CD4-positive, alpha-beta T cell treated with Interleukin-1 beta for 1 hour (primary cell): ENCODE measurements at regions not wholly inside any gene's neighbourhood (a gene's known extent, or its start where the extent isn't known, plus 50 kb on each side); places are given as distances from the start of the nearest gene placed in this dataset.

ENCODE experiments used
- DNase-seq, 2 donors: peaks; one replicate each; pipeline ENCODE4 v3.0.0-alpha.2; 2020 to 2022

DNA sequence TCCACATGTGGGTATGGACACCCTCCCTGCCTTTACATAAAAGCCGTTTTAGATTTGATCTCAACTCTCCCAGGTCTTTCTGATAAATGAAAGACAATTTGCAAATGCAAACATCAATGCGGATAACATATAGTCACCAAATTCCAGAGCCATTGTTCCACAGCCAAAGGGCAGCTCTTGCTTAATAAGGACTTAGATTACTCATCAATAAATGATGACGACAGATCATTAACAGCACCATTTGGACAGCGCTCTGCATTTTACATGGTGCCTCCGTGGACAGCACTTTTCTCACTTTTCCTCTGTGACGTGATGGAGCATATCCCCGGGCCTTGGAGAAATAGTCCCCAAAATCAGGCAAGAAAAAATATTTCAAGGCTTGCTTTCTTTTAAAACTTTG, 370.3 kb upstream of the CELF2 start:
- DNase-seq = no peak

DNA sequence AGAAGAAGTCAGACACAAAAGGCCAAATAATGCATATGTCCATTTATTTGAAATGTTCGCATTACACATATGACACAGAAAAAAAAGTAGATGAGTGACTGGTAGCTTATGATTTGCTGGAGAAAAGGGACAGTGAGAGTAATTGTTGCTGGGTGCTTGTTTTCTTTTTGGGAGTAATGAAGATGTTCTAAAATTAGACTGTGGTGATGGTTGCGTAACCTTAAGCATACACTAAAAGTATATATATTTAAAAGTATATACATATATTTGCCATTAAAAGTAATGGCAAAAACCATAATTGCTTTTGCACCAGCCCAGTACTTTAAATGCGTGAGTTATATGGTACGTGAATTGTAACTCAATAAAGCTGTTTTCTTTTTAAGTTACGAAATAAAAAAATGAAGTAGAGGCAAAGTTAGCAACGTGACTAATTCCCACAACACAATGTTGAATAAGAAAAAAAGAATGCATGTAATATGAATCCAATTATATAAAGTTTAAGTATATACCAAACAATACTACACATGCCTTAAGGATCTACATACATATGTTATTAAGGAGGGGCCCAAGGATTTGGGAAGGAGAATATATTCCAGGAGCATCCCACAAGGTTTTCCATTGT, 360.4 kb upstream of the CELF2 start:
- DNase-seq = no peak

DNA sequence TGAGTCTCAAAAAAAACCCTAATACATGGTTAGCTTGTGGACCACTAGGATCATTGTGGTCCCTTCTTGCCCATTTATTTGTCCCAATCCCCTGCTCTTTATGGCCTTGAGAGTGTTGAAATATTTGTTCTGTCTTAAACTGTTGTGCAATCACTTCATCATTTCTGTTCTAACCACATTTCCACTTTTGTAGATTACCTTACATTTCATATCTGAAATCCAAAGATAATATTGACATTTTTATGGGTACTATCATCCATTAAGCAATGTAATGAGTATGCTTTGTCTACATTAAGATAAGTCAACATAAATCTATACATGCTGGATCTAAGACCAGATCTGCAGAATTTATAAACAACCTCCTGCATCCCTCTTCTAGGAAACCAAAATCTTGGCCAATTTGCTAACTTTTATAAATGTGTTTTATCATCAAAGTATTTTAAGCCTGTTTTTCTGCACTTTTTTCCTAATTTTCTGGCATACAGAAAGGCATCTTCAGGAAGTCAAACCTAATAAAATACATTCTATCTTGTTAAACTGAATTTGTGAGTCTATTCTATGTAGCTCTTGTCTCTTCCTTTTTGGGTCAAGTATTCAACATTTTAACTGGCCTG, 359.4 kb upstream of the CELF2 start:
- DNase-seq = no peak

DNA sequence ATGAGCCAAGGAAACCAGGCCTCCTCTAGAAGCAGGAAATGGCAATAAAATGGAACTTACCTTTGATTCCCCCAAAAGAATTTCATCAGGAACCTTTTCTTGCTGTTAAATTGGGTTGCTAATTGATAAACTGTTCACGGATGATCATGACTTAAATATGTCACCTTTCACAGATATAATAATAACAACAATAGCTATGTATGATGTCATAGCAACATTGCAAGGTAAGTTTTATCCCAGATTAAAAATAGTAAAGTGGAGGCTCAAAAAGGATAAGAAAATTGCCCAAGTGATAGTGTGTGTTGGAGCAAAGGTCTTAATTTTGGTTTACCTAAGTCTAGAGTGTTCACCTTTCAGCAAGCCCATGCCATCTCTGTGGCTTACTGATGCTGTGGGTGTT, 357.6 kb upstream of the CELF2 start:
- DNase-seq = no peak

DNA sequence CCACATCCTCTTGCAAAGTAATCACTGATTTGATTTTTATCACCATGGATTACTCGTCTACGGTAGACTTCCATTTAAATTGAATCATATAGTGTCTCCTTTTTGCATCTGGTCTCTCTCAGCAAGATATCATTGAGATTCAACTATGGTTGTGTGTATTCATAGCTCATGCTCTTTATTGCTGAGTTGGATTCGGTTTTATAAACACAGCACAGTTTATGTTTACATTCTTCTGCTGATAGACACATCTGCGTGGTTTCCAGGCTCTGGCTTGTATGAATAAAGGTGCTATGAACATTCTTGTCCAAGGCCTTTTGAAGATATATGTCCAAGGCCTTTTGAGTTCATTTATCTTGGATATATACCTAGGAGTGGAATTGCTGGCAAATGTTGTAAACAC, 356.5 kb upstream of the CELF2 start:
- no peak for DNase-seq

DNA sequence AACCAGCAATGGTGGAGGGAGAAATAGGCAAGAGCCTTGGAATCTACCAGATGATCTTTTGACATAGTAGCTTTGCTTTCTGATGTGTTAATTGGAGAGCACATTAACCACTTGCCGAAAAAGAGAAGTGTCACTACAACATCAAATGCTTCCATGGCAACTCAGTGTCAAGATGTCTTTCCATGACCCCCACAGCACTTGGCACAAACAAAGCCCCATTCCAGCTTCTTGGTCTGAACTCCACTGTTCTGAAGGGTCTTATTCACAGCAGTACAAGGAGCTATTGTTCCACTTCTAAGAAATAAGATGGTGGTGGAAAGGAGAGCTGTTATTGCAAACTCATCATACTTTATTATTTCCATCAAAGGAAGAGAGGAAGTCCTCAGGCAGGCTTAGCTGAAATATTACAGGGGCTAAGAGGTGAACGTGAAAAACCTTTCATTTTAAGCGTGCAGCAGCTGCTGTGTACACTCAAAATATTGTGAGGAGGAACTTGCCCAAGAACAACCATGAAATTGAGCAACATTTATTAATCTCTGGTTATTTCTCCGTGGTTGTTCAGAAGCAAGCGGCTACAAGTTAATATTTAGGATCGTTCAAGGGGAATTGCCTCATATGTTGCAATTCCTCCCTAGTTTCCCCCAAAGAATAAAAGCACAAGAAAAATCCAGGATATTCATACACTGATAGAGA, 354.8 kb upstream of the CELF2 start:
- no peak for DNase-seq

DNA sequence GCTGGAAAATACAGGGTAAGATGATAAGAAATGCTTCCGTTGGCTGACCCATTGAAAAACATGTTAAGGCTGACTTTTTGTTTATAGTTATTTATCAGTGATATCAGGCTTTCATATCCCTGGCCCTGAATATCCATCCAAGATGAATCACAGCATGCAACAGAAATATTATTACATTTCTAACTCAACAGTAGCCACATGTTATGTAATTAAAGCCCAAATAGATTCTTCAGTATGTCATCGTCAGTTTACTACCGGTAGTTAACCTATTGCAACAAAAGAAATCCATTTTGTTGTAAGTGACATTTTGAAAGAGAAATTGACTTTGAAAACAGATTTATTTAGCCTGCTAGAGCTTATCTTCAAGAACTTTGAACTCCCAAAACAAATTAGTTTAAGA, 354.1 kb upstream of the CELF2 start:
- no peak for DNase-seq

DNA sequence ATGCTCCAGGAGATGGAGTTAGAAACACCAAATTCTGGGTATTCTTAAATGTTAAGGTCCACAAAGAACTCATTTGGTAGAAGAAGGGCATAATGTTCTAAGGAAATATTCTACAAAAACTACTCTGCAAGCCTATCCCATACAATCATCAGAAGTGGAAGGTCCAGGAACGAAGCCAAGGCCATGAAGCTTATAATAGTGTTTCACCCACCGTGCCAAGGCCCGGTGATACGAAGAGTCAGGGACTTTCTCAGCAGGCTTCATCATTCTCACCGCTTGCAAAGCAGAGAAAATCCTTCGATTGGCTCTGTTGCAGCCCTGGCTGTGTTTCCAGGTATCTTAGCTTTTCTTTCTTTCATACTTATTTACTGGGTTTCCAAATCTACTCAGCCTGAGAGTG, 351.9 kb upstream of the CELF2 start:
- DNase-seq = no peak

DNA sequence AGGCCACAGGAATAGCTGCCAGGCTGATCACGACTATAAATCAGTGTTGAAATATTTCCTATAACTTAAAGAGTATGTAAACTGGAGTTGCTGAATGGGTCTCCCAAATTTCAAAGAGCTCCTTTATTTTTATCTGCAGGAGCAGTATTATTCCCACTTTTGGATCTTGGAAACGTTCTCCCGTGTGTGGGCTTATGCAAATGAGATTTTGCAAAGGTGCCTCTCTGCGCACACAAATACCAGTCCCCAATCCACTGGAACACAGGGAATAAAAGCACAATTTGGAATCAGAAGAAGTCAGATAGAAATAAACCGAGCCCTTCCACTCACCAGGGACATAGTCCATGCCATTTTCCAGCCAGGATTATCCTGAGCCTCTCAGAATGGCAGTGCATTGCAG, 350.2 kb upstream of the CELF2 start:
- no peak for DNase-seq

DNA sequence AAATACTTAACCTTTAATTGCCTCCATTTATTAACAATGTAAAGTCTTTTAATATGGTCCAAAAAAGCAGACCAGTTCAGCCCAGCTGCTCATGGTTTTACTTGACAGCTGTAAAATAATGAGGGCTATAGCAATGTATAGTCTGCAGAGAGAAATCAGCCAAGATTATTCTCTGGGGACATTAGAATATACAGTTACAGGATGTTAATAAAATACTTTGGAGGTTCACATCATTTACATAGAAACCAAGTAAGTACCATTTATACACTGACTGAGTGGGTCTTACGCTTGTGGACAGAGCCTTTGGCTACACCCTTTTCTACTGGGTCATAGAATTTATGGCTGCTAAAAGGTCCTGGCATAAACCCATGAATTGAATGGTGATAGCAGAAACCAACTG, 340.7 kb upstream of the CELF2 start:
- no peak for DNase-seq

DNA sequence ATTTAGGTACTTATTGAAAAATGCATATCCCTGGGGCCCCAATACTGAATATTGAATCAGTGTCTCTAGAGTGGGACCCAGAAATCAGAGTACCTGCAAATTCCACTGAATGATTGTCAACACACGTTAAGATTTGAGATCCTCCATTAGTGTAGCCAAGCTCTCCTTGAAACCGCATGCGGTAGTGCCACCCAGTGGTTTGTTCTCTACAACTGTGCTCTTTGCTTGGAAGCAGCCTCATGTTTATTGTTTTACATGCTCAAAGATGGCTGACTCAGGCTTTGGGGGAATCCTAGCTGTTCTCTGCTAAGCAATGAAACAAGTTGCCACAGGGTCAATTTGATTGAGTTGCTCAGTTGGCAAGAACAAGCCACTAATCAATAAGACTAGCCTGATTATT, 340.2 kb upstream of the CELF2 start:
- DNase-seq = peak in 1 of 2 donors; percentile 34

DNA sequence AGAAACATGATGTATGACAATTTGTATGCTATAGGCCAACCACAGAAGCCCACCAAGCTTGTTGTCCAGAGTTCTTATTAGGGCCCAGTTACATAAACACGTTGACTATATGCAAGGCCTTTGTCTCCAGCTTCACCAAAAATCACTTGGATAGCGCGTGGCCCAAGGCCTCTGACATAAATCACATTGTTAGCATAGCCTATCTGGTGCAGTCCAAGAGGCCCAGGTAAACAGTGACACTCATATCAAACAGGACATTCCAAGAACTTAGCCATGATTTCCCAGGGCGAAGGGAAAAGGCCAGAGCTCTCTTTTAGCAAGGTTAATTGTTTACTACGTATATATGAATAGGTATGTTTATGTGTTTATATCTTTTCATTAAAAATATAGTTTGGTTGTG, 337.2 kb upstream of the CELF2 start:
- DNase-seq = no peak

DNA sequence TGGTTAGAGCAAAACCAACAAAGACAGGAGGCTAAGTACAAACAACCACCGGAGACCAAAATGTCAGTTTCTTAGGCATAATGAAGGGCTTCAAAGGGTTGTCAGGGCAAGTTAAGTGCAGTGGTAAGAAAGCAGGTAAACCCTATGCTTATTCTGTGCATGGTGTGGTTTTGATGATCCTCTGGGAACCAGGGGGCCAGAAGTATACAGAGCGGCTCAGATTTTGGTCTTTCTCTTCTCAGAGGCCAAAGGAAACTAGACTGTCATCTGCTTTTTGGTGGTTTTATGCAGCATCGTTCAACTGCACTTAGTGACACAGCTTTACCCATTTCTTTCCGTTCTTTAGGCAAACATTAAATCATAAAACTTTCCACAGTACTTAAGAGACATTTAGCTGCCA, 332.7 kb upstream of the CELF2 start:
- no peak for DNase-seq

DNA sequence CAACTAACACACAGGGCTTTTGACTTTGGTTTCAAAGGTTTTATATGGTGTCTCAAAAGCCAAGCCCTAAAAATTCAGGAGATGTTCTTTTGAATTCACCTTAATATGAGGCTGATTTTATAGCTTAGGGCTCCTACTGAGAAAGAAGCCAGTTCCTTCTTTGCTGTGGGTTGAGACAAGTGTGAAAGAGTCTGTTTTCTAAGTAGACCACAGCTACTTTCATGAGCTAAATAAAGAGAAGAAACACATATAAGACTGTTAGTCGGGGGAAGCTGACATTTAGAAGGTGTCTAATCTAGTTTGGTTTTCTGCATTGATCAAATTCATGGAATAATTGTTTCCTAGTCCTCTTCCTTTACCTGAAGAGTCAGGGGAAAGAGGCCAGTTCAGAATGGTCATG, 332.1 kb upstream of the CELF2 start:
- DNase-seq = no peak

DNA sequence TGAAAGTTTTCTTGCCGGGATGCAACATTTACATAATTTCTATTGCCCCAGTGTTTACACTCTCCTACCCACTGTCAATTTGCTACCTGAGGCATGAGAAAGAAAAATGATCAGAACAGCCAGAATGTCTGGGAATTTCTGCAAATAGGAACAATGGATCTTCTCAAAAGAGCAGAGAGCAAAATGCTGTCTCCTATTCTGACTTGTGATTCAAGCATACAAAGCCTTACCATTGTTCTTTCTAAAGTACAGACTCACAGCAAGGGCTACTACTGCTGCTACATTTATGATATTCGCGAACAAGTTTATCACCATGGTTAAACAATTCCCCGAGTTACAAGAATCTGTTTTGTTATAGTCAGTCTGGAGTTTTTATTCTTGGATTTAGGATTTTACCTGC, 329.9 kb upstream of the CELF2 start:
- no peak for DNase-seq

DNA sequence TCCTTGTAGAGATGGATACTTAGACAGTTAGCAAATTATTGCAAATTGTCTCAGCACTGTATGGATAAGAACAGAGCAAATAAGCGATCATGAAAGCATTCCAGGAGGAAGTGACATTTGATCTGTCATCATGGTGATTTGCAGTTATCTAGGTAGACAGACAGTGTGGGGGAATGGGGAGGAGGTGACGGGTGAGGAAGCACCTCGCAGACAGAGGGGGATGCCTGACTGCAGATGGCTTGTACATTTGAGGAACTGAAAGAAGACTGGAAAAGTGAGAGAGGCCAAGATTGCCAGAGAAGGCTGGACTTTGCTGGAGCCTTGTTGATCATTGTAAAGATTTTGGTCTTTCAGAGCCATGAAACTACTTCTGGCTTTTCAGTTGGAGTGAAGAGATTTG, 318.2 kb upstream of the CELF2 start:
- peak in 1 of 2 donors; percentile 15 for DNase-seq

DNA sequence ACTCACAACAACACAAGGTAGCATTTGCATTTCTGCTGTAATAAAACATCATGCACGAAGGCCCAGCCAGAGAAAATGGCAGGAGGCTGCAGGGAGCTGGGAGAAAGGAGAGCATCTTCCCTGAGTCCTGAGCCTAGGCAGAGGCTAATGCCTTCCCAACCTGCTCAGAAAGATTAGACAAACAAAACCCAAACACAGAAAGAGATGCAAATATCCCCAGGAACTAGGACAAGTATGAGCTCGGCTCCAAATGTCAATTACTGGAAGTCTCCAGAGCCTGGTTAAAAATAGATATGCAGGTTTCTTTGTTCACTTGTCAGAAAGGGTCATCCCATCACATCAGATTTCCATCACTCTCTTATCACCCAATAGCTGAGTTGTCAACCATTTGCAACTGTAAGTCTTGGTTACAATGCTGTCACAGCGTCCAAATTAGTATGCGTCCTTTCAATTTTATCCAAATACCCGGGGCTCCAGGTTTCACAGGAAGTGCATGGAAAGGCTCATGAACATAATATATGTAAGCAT, 316.5 kb upstream of the CELF2 start:
- no peak for DNase-seq

DNA sequence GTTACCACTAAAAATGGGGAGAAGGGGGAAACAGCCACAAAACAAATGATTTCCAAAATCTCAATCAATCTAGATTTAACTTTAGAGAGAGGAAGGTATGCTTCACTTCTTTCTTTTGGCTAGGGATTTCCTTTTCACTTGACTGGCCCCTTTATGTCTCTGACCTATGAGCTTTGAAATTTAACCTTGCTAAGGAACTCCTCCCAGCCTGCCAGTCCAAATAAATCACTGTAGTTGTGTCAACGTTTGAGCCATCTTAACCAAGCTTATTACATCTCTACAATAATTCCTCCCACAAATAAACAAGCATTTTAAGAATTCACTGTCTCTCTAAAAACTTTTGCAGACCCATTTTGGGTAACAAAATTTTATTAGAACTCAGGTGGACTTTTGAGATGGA, 315.5 kb upstream of the CELF2 start:
- no peak for DNase-seq

DNA sequence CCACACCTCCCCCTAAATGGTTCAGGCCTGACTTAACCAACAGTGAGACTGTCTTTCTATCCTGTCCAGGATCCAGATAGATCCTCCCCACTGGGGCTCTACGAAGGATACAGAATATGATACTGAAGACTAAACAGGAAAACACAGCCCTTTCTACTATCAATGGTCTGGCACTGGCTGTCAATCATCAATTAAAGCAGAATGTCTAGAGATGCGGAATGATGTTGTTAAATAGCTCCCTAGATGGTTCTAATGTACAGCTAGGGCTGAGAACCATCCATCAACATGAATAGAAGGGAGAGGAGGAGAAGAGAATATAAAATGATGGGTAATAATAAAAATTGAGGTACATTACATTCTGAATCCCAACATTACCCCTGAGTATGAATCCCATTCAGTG, 314.3 kb upstream of the CELF2 start:
- no peak for DNase-seq

DNA sequence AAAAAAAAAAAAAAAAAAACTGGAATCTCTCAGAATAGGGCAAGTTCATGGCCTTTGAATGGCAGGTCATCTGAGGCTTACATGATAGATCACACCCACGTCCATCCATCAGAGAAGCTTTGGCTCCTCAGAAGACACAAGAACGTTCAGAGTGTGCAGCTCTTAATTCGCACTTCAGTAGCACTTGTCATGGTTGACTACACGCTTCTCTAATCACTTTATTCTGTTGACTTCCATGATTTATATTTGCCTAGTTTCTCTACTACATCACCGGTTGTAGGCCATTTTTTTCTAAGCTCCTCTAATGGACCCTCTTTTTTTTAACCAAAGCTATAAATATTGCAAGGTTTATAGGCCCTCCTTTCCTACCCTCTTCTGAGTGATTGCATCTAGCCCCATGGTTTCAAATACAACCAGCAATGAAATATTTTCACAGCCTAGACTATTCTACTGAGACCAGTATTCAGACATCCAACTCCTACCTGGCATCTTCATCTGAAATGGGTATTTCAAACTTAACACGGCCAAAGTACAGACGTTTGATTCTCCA, 305.4 kb upstream of the CELF2 start:
- DNase-seq = no peak

DNA sequence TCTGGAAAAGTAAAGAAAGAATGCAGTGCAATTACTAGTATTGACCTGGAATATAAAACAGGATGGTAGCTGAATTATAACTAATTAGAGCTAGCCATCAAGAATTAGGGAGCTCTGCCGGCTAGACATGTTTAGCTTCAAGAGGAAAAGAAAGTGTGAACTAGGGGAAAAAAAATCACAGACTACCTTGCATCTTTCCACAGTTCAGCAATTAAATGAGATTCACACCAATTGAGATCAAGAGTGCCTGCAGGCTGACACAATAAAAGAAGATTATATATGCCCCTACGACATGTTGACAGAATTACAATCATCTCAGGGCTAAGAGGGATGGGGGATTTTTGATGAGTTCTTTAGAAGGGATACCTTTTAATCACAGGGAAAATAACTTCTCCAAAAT, 303.3 kb upstream of the CELF2 start:
- no peak for DNase-seq

DNA sequence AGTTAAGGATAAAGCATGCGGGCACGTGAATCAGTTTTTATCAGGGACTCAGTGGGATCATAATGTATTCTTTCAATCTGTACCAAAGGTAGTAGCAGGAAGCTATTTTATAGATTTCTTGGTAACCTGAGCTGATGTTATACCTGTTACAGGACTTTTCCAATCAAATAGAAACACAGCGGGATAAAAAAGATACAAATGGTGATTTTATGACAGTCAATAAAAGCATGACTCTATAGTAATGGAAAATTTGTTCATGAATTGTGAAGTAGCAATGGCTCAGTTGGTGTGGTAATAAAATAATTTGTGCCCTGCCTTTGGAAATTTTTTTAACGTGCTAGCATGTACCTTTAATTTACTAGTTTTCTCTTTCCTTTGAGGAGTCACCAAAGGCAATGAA, 300.7 kb upstream of the CELF2 start:
- no peak for DNase-seq

DNA sequence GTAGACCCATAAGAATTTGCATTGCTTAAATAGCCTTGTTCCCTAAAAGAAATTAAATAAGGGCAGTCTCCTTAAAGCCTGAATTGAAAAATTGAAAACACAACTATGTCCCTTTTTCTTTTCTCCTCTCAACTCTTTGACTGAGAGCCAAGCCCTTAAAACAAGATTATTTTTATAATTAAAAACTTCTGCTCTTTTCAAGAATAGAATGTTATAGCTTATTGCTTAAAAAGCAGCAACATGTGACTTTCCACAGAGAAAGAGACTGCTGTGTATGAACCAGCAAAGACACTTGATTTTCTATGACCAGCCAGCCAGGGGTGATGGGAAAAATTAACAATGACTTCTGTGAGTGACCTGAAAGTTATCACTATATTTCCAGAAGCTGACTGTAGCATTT, 295.2 kb upstream of the CELF2 start:
- DNase-seq = no peak

DNA sequence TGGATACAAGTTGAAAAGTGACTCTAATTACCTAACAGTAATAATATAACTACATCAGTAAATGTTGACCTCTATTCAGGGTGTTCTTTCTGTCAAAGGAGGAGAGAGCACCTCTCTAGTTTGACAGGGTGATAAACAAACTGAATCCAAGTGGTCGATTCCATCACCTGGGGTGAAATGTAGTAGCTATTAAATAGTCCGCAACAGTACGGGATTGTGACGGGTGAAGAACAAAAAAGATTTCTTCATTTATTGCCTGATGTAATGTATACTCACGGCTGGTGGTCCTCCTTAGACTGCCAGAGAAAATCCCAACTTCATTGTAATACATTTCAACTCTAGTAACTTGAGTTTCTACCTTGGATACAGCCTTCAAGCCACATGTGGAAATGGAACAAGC, 292.5 kb upstream of the CELF2 start:
- DNase-seq = no peak
